ENCODE measurements at regions not wholly inside any gene's neighbourhood (a gene's known extent, or its start where the extent isn't known, plus 50 kb on each side); places are given as distances from the start of the nearest gene placed in this dataset.

- POLR2A ChIA-PET, result no interaction called here
- CTCF ChIA-PET, result interaction anchor here (1.1 kb wide), 1 partner anchor 286 kb away, joined by 4 read pairs; no protein-coding TSS in a partner anchor
These were observed 138.1 kb upstream of the ZNF236 start for GRCh38 chr18:76684265-76684664.

More at GRCh38 chr18:76684265-76684664, 138.1 kb upstream of the ZNF236 start:
- RAD21 ChIA-PET (ENCODE audit: low non-redundant PET in 1 of 2, low total read pairs in 2 of 2, uncharacterized antibody in 2 of 2, unreplicated experiment in 2 of 2), result no interaction called here
- BruUV-seq (replicated peaks), result no TSS peak
- Histone ChIP-seq H3K27ac (ENCODE audit: low read depth, low read length) (no peak overlapping the region), H3K9me3 (ENCODE audit: control insufficient read depth in 1 of 2, insufficient read depth in 1 of 2, low read depth in 1 of 2, low read length in 2 of 2) (no peaks in the 10 kb centered on the region), H3K4me1 (ENCODE audit: control insufficient read depth in 1 of 2, insufficient read depth in 2 of 2, low read length in 2 of 2) (peaks cover 2 to 6% of the 10 kb centered on the region in 2 experiments; a peak in 2 of 4 replicates), H2AFZ (ENCODE audit: low read depth, low read length, poor library complexity, severe bottlenecking) (no peak overlapping the region), H3K4me3 (replicated peaks in 1 of 2; ENCODE audit: low read depth in 1 of 2, low read length in 2 of 2) (no peak overlapping the region), H3K36me3 (ENCODE audit: control insufficient read depth in 1 of 2, insufficient read depth in 2 of 2, low read length in 2 of 2) (no peaks in the 10 kb centered on the region), H3K9ac (ENCODE audit: low read length) (no peak overlapping the region), H4K20me1 (ENCODE audit: insufficient read depth) (no peaks in the 10 kb centered on the region), H3K9me2 (ENCODE audit: insufficient read depth) (no peaks in the 10 kb centered on the region), H3K79me2 (ENCODE audit: insufficient read depth, low read length) (no peaks in the 10 kb centered on the region), H3K4me2 (ENCODE audit: low read length) (no peak overlapping the region), H3K27me3 (ENCODE audit: insufficient read depth, low read length) (peaks cover 6% of the 10 kb centered on the region; the same call in 1 of the 2 replicates)
- intact Hi-C loops (cut with micrococcal nuclease), result no loop called here
- DNase-seq (ENCODE audit: low read depth, low spot score) (no peak), ATAC-seq (no peak)
- no peak for TF ChIP-seq JUND (IDR thresholded peaks at IDR 0.05)
- TF ChIP-seq REST (IDR thresholded peaks at IDR 0.05; ENCODE audit: low read depth), result no peak
- TF ChIP-seq POLR2A (IDR thresholded peaks at IDR 0.05; ENCODE audit: borderline replicate concordance, extremely low read depth, insufficient read depth, insufficient read length), result no peak
- no peak for TF ChIP-seq ZBTB33 (IDR thresholded peaks at IDR 0.05; ENCODE audit: extremely low read depth, insufficient replicate concordance, low read length)
- TF ChIP-seq POLR2AphosphoS5 (IDR thresholded peaks at IDR 0.05; ENCODE audit: low read depth, low read length), result no peak
- no peak for TF ChIP-seq SRF (IDR thresholded peaks at IDR 0.05; ENCODE audit: low read depth)
- TF ChIP-seq FOSL1 (IDR thresholded peaks at IDR 0.05; ENCODE audit: low read depth), result no peak
- no peak for TF ChIP-seq ZNF274 (IDR thresholded peaks at IDR 0.05; ENCODE audit: low read depth, low read length)
- TF ChIP-seq CTCF (IDR thresholded peaks at IDR 0.05 in 2 of 3, conservative IDR thresholded peaks at IDR 0.05 in 1 of 3; ENCODE audit: borderline replicate concordance in 1 of 3, insufficient read depth in 1 of 3, low read depth in 2 of 3, low read length in 2 of 3), result no peak
- no peak for TF ChIP-seq CBX3 (IDR thresholded peaks at IDR 0.05; ENCODE audit: low read depth)
- TF ChIP-seq ATF3 (IDR thresholded peaks at IDR 0.05), result no peak

All from HCT116 (cell line).